Brain microvascular endothelial cell (primary cell): ENCODE measurements at regions not wholly inside any gene's neighbourhood (a gene's known extent, or its start where the extent isn't known, plus 50 kb on each side); places are given as distances from the start of the nearest gene placed in this dataset.

ENCODE experiments used
- DNase-seq: peaks from one replicate; pipeline ENCODE4 v3.0.0-alpha.2; 2020
- H3K27ac ChIP-seq: fragments of 250-450 bp; sonication (Bioruptor Pico); 2 replicates; pipeline ENCODE4 v1.5.1; 2020; ENCODE audit warnings: mild to moderate bottlenecking, moderate library complexity
- H3K27me3 ChIP-seq: fragments of 250-450 bp; sonication (Bioruptor Pico); replicated peaks from 2 replicates; pipeline ENCODE4 v1.5.1; 2020; ENCODE audit warnings: mild to moderate bottlenecking
- H3K36me3 ChIP-seq: fragments of 250-450 bp; sonication (Bioruptor Pico); replicated peaks from 2 replicates; pipeline ENCODE4 v1.5.1; 2020; ENCODE audit warnings: mild to moderate bottlenecking
- H3K4me3 ChIP-seq: 2 replicates; pipeline ENCODE4 v1.5.1; 2011; ENCODE audit warnings: low read depth, mild to moderate bottlenecking, control low read depth, low read length, moderate library complexity
- CTCF ChIP-seq: IDR thresholded peaks from 2 replicates; pipeline ENCODE4 v1.5.1; 2011; ENCODE audit warnings: low read depth, mild to moderate bottlenecking, moderate library complexity, low read length, control low read depth, inconsistent platforms; ENCODE audit errors: missing control alignments
- in situ Hi-C: cut with HindIII; loops from 2 replicates; pipeline ENCODE4 v1.10.0; 2017; ENCODE audit warnings: low sequenced_read_pairs, low pct_ligation_motif_present

GRCh38 chr6:16841241-16841640 is 80.0 kb upstream of the ATXN1 start:
- no peak for TF ChIP-seq CTCF
- no peak overlapping the region for H3K27ac ChIP-seq
- DNase-seq, result no peak
- H3K36me3 ChIP-seq, result no peaks in the 10 kb centered on the region
- H3K4me3 ChIP-seq, result no peak overlapping the region
- no peaks in the 10 kb centered on the region for H3K27me3 ChIP-seq
- in situ Hi-C loops, result no loop called here

- no peak for DNase-seq
- no peak for TF ChIP-seq CTCF
- Histone ChIP-seq H3K27ac (no peak overlapping the region), H3K36me3 (no peaks in the 10 kb centered on the region), H3K27me3 (no peaks in the 10 kb centered on the region), H3K4me3 (no peak overlapping the region)
- in situ Hi-C loops, result no loop called here
Measured at GRCh38 chr6:16840725-16841124, 79.5 kb upstream of the ATXN1 start.

GRCh38 chr6:16840291-16840690 is 79.0 kb upstream of the ATXN1 start:
- in situ Hi-C loops, result no loop called here
- no peaks in the 10 kb centered on the region for H3K36me3 ChIP-seq
- no peak for TF ChIP-seq CTCF
- no peak overlapping the region for H3K27ac ChIP-seq
- DNase-seq, result no peak
- H3K4me3 ChIP-seq, result no peak overlapping the region
- H3K27me3 ChIP-seq, result no peaks in the 10 kb centered on the region

- no peak overlapping the region for H3K4me3 ChIP-seq
- in situ Hi-C loops, result no loop called here
- DNase-seq, result no peak
- no peak for TF ChIP-seq CTCF
- H3K27ac ChIP-seq, result no peak overlapping the region
- H3K27me3 ChIP-seq, result no peaks in the 10 kb centered on the region
- H3K36me3 ChIP-seq, result no peaks in the 10 kb centered on the region
Measured at GRCh38 chr6:16839631-16840179, 78.4 kb upstream of the ATXN1 start.

- no peak for TF ChIP-seq CTCF
- in situ Hi-C loops, result no loop called here
- no peak overlapping the region for H3K27ac ChIP-seq
- no peaks in the 10 kb centered on the region for H3K36me3 ChIP-seq
- H3K27me3 ChIP-seq, result no peaks in the 10 kb centered on the region
- DNase-seq, result no peak
- H3K4me3 ChIP-seq, result no peak overlapping the region
Measured at GRCh38 chr6:16837217-16837972, 76.1 kb upstream of the ATXN1 start.
